Neural crest cell (in vitro differentiated cells): ENCODE measurements at regions not wholly inside any gene's neighbourhood (a gene's known extent, or its start where the extent isn't known, plus 50 kb on each side); places are given as distances from the start of the nearest gene placed in this dataset.
A peak's percentile ranks its signal among the peaks of the same experiment; 100 is the strongest.
"Not testable (repeated sequence)": the region's sequence is repeated elsewhere in the genome, so short reads cannot be mapped to it uniquely, and the experiment has no call there.

Experiments
- DNase-seq: peaks from one replicate; pipeline ENCODE4 v3.0.0; 2021; ENCODE audit warnings: low read depth, mixed read lengths, low spot score
- H3K27ac Mint-ChIP-seq: one replicate; pipeline ENCODE4 v1.8.0; 2021; ENCODE audit warnings: mild to moderate bottlenecking, mixed read lengths; ENCODE audit not compliant: unreplicated experiment
- H3K27me3 Mint-ChIP-seq: 2 replicates; pipeline ENCODE4 v1.8.0; 2021; ENCODE audit warnings: low read depth, mild to moderate bottlenecking, mixed read lengths
- H3K36me3 Mint-ChIP-seq: 2 replicates; pipeline ENCODE4 v1.8.0; 2021; ENCODE audit warnings: low read depth, mild to moderate bottlenecking, mixed read lengths
- H3K4me1 Mint-ChIP-seq: 2 replicates; pipeline ENCODE4 v1.8.0; 2021; ENCODE audit warnings: mixed read lengths
- H3K4me3 Mint-ChIP-seq: one replicate; pipeline ENCODE4 v1.8.0; 2021; ENCODE audit warnings: mild to moderate bottlenecking, mixed read lengths
- H3K9me3 Mint-ChIP-seq: 2 replicates; pipeline ENCODE4 v1.8.0; 2021; ENCODE audit warnings: mixed read lengths
- TF ChIP-seq, protein P1 (sequence below): fragments of 200-600 bp; sonication (generic); conservative IDR thresholded peaks from 2 replicates; pipeline ENCODE4 v1.5.0; 2021; ENCODE audit warnings: antibody characterized with exemption, mild to moderate bottlenecking

DNA sequence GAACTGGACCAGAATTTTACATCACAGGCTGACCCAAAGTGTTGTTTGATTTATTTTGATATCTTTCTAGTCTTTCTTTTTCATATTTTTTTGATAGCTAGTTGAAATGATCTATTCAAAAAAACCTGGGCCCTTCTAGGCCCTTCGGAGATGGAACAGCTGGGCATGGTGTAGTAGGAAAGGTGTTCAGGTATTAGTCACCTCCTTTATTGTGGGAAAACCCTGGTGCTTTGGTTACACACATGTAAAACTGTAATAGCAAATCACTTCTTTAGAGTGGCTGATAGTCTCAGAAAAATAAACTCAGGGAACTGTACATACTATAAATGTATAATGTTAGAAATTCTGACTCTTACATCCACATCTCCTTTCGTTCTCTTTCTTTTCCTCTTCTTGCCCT, 234.5 kb downstream of the PLA2G4A start:
- H3K4me1 Mint-ChIP-seq: no peaks in the 10 kb centered on the region
- no peak for DNase-seq
- TF ChIP-seq, protein P1, sequence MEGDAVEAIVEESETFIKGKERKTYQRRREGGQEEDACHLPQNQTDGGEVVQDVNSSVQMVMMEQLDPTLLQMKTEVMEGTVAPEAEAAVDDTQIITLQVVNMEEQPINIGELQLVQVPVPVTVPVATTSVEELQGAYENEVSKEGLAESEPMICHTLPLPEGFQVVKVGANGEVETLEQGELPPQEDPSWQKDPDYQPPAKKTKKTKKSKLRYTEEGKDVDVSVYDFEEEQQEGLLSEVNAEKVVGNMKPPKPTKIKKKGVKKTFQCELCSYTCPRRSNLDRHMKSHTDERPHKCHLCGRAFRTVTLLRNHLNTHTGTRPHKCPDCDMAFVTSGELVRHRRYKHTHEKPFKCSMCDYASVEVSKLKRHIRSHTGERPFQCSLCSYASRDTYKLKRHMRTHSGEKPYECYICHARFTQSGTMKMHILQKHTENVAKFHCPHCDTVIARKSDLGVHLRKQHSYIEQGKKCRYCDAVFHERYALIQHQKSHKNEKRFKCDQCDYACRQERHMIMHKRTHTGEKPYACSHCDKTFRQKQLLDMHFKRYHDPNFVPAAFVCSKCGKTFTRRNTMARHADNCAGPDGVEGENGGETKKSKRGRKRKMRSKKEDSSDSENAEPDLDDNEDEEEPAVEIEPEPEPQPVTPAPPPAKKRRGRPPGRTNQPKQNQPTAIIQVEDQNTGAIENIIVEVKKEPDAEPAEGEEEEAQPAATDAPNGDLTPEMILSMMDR: no peak
- no peaks in the 10 kb centered on the region for H3K9me3 Mint-ChIP-seq
- H3K27ac Mint-ChIP-seq: no peak overlapping the region
- H3K36me3 Mint-ChIP-seq: no peaks in the 10 kb centered on the region
- H3K4me3 Mint-ChIP-seq: no peak overlapping the region
- H3K27me3 Mint-ChIP-seq: no peaks in the 10 kb centered on the region

DNA sequence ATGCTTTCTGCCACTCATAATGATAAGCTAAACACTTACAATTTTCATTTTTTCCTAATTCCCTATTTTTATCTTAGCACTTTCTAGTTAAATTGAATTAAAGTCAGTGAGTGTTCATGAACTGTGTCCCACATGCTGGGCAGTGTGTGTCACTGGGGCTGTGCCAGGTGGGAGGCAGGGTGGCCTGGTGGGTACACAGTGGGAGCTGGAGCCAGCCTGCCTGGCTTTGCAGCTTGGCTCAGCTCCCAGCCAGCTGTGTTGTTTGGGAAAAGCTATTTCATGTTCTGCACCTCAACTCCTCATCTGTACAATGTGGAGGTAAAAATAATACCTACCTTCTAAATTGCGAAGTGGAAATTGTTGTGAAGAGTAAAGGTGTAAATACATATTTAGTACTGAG, 238.4 kb downstream of the PLA2G4A start:
- no peak for DNase-seq
- H3K4me1 Mint-ChIP-seq: peaks cover 7% of the 10 kb centered on the region
- H3K27ac Mint-ChIP-seq: no peak overlapping the region
- H3K9me3 Mint-ChIP-seq: no peaks in the 10 kb centered on the region
- TF ChIP-seq, protein P1: no peak
- H3K4me3 Mint-ChIP-seq: no peak overlapping the region
- H3K36me3 Mint-ChIP-seq: no peaks in the 10 kb centered on the region
- no peaks in the 10 kb centered on the region for H3K27me3 Mint-ChIP-seq

DNA sequence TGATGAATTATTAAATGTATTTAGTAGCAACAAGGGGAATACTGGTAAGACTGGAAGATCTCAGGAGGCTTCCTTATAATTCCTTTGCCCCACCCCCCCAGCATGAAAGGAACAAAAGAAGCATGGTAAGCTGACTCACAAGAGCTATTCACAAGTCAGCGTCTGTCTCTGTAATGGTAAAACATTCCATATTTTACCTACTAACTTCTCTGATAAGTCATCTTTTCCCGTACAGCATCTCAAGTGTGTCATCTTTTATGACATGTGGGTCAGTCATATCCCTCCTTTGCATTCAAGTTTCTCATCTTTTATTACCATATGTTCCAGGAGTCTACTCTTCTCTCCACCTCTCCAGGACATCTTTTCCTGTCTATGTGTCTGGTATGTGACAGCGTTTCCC, 241.3 kb downstream of the PLA2G4A start:
- H3K27ac Mint-ChIP-seq: peak overlapping the region; percentile 54

DNA sequence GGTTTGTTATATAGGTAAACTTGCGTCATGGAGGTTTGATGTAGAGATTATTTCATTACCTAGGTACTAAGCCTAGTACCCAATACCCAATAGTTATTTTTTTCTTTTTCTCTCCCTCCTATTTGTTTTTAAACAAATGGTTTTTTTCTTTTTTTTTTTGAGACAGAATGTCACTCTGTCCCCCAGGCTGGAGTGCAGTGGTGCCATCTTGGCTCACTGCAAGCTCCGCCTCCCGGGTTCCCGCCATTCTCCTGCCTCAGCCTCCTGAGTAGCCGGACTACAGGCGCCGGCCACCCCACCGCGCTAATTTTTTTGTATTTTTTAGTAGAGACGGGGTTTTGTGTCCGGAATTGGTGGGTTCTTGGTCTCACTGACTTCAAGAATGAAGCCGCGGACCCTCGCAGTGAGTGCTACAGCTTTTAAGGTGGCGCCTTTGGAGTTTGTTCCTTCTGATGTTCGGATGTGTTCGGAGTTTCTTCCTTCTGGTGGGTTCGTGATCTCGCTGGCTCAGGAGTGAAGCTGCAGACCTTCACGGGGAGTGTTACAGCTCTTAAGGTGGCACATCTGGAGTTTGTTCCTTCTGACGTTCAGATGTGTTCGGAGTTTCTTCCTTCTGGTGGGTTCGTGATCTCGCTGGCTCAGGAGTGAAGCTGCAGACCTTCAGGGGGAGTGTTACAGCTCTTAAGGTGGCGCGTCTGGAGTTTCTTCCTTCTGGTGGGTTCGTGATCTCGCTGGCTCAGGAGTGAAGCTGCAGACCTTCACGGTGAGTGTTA, 243.7 kb downstream of the PLA2G4A start:
- DNase-seq, H3K4me3 Mint-ChIP-seq, H3K27me3 Mint-ChIP-seq, H3K4me1 Mint-ChIP-seq, H3K9me3 Mint-ChIP-seq, H3K27ac Mint-ChIP-seq, H3K36me3 Mint-ChIP-seq: not testable (repeated sequence)

More for the DNA sequence above, 241.3 kb downstream of the PLA2G4A start:
- no peaks in the 10 kb centered on the region for H3K27me3 Mint-ChIP-seq
- TF ChIP-seq, protein P1: no peak
- H3K4me1 Mint-ChIP-seq: peaks cover 7% of the 10 kb centered on the region
- no peak overlapping the region for H3K4me3 Mint-ChIP-seq
- H3K36me3 Mint-ChIP-seq: peaks cover 4% of the 10 kb centered on the region
- peaks cover 6% of the 10 kb centered on the region for H3K9me3 Mint-ChIP-seq
- DNase-seq: no peak

DNA sequence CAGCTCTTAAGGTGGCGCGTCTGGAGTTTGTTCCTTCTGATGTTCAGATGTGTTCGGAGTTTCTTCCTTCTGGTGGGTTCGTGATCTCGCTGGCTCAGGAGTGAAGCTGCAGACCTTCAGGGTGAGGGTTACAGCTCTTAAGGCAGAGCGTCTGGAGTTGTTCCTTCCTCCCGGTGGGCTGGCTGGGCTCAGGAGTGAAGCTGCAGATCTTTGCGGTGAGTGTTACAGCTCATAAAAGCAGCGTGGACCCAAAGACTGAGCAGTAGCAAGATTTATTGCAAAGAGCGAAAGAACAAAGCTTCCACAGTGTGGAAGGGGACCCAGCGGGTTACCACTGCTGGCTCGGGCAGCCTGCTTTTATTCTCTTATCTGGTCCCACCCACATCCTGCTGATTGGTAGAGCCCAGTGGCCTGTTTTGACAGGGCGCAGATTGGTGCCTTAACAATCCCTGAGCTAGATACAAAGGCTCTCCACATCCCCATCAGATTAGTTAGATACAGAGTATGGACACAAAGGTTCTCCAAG, 244.3 kb downstream of the PLA2G4A start:
- H3K4me3 Mint-ChIP-seq, H3K27me3 Mint-ChIP-seq, H3K4me1 Mint-ChIP-seq, H3K9me3 Mint-ChIP-seq, DNase-seq, H3K36me3 Mint-ChIP-seq, H3K27ac Mint-ChIP-seq: not testable (repeated sequence)

DNA sequence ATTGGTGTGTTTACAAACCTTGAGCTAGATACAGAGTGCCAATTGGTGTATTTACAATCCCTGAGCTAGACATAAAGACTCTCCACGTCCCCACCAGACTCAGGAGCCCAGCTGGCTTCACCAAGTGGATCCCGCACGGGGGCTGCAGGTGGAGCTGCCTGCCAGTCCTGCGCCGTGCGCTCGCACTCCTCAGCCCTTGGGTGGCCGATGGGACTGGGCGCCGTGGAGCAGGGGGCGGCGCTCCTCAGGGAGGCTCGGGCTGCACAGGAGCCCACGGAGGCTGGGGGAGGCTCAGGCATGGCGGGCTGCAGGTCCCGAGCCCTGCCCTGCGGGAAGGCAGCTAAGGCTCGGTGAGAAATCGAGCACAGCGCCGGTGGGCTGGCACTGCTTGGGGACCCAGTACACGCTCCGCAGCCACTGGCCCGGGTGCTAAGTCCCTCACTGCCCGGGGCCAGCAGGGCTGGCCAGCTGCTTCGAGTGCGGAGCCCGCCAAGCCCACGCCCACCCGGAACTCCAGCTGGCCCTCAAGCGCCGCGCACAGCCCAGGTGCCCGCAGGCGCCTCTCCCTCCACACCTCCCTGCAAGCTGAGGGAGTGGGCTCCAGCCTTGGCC, 245.0 kb downstream of the PLA2G4A start:
- not testable (repeated sequence) for DNase-seq, H3K4me1 Mint-ChIP-seq, H3K27me3 Mint-ChIP-seq, H3K27ac Mint-ChIP-seq, H3K36me3 Mint-ChIP-seq, H3K4me3 Mint-ChIP-seq, H3K9me3 Mint-ChIP-seq

DNA sequence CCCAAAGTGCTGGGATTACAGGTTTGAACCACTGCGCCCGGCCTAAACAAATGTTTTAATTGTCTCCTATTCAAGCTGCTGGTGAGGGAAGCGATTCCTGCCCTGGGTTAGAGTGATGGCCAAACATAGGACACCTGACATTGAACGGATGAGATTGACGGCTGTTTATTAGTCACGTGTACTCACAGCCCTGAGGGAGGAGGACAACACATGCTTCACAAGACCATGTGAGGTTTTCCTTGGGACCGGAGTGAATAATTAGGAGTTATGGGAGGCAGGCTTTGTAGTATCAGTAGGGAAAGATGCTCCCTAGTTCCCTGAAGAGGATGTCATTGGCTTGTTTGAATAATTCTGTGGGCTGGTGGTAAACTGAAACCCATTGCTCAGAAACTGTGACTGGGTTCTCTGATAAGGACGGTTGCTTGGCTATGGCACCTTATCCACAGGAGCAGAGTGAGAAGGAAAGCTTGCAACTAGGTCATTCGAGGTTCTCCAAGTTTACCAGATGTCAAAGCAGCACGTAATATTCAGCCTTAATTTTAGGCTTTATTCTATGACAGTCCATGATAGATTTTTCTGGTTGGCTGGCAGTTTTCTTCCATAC, 245.8 kb downstream of the PLA2G4A start:
- H3K4me1 Mint-ChIP-seq: peaks cover 7% of the 10 kb centered on the region
- peaks cover 6% of the 10 kb centered on the region for H3K9me3 Mint-ChIP-seq
- H3K27ac Mint-ChIP-seq: no peak overlapping the region
- peaks cover 4% of the 10 kb centered on the region for H3K36me3 Mint-ChIP-seq
- DNase-seq: no peak
- no peaks in the 10 kb centered on the region for H3K27me3 Mint-ChIP-seq
- TF ChIP-seq, protein P1: no peak
- H3K4me3 Mint-ChIP-seq: no peak overlapping the region
